Left ventricle myocardium inferior (tissue), 1 donor: ENCODE measurements at regions not wholly inside any gene's neighbourhood (a gene's known extent, or its start where the extent isn't known, plus 50 kb on each side); places are given as distances from the start of the nearest gene placed in this dataset.

Experiments used
- DNase-seq: peaks from one replicate; pipeline ENCODE4 v3.0.0-alpha.2; 2020
- H3K27ac ChIP-seq: fragments of 200-600 bp; replicated peaks from 2 replicates; pipeline ENCODE4 v1.8.0; 2021
- H3K27me3 ChIP-seq: fragments of 200-600 bp; 2 replicates; pipeline ENCODE4 v1.8.0; 2021; ENCODE audit warnings: low read depth
- H3K36me3 ChIP-seq: fragments of 200-600 bp; 2 replicates; pipeline ENCODE4 v1.8.0; 2021
- H3K4me1 ChIP-seq: fragments of 200-600 bp; 2 replicates; pipeline ENCODE4 v1.8.0; 2021
- H3K4me3 ChIP-seq: fragments of 200-600 bp; 2 replicates; pipeline ENCODE4 v1.8.0; 2021; ENCODE audit warnings: mild to moderate bottlenecking, moderate library complexity
- H3K9me3 ChIP-seq: fragments of 200-600 bp; replicated peaks from 2 replicates; pipeline ENCODE4 v1.8.0; 2021
- intact Hi-C: fragments of 100-400 bp; cut with micrococcal nuclease; formaldehyde crosslinking; loops from one replicate; pipeline ENCODE4 v1.11.0; 2022
- TF ChIP-seq, protein P1 (sequence below): fragments of 200-600 bp; IDR thresholded peaks from 2 replicates; pipeline ENCODE4 v1.8.0; 2021; ENCODE audit warnings: antibody characterized with exemption, mild to moderate bottlenecking, borderline replicate concordance
- donor health status: DM: no; HTN: yes; CAD: no; lungs with severe emphysema.

DNA sequence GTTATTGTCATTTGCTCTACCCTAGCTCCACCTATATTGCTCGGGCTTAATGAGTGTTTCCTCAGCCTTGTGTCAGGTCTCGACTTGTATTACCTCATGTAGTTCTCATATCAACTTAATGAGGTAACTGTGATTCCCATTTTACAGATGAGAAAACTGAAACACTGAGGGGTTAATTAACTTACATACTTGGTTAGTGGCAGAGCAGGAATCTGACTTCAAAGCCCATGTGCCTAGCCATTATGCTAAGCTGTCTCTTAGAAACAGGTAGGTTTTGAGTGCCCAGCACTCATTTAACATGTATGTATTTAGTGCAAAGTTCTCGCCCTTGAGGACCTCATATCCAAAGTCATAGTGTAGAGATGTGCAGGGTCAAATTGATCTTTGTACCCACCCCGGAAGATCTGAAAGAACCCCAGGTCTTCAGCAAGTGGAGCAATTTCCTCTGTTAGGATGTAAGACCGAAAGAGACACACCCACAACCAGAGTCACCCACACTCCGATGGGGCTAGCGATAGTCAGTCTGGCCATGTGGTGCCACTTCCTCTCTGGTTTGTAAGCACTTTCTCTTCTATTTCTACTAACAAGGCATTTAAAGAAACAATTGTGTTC, 121.0 kb upstream of the SLC39A10 start:
- intact Hi-C loops = no loop called here
- H3K4me3 ChIP-seq = no peak overlapping the region
- no peak for DNase-seq
- no peaks in the 10 kb centered on the region for H3K9me3 ChIP-seq
- no peaks in the 10 kb centered on the region for H3K27me3 ChIP-seq
- H3K27ac ChIP-seq = no peak overlapping the region
- no peaks in the 10 kb centered on the region for H3K36me3 ChIP-seq
- TF ChIP-seq, protein P1, sequence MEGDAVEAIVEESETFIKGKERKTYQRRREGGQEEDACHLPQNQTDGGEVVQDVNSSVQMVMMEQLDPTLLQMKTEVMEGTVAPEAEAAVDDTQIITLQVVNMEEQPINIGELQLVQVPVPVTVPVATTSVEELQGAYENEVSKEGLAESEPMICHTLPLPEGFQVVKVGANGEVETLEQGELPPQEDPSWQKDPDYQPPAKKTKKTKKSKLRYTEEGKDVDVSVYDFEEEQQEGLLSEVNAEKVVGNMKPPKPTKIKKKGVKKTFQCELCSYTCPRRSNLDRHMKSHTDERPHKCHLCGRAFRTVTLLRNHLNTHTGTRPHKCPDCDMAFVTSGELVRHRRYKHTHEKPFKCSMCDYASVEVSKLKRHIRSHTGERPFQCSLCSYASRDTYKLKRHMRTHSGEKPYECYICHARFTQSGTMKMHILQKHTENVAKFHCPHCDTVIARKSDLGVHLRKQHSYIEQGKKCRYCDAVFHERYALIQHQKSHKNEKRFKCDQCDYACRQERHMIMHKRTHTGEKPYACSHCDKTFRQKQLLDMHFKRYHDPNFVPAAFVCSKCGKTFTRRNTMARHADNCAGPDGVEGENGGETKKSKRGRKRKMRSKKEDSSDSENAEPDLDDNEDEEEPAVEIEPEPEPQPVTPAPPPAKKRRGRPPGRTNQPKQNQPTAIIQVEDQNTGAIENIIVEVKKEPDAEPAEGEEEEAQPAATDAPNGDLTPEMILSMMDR = no peak
- peaks cover 17% of the 10 kb centered on the region for H3K4me1 ChIP-seq

DNA sequence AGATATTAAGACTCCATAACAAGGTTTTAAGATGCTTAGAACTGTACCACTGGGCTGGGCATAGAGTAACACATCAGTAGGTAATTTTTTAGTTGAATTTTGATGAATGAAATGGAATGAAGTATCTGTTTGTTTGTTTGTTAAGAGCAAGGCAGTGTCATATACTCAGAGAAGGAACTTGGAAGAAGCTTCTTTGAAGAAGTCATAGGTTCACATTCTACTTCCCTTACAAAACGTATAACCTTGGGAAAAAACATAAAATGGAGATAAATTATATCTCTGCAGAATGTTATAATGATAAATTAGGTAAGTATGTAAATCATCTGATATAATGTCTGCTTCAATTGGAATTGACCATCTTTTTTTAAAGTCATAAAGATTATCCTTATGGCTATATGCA, 122.1 kb upstream of the SLC39A10 start:
- intact Hi-C loops = no loop called here
- TF ChIP-seq, protein P1 = no peak
- no peak for DNase-seq
- Histone ChIP-seq H3K4me1 (peaks cover 17% of the 10 kb centered on the region), H3K36me3 (no peaks in the 10 kb centered on the region), H3K27ac (no peak overlapping the region), H3K27me3 (no peaks in the 10 kb centered on the region), H3K9me3 (no peaks in the 10 kb centered on the region), H3K4me3 (no peak overlapping the region)

DNA sequence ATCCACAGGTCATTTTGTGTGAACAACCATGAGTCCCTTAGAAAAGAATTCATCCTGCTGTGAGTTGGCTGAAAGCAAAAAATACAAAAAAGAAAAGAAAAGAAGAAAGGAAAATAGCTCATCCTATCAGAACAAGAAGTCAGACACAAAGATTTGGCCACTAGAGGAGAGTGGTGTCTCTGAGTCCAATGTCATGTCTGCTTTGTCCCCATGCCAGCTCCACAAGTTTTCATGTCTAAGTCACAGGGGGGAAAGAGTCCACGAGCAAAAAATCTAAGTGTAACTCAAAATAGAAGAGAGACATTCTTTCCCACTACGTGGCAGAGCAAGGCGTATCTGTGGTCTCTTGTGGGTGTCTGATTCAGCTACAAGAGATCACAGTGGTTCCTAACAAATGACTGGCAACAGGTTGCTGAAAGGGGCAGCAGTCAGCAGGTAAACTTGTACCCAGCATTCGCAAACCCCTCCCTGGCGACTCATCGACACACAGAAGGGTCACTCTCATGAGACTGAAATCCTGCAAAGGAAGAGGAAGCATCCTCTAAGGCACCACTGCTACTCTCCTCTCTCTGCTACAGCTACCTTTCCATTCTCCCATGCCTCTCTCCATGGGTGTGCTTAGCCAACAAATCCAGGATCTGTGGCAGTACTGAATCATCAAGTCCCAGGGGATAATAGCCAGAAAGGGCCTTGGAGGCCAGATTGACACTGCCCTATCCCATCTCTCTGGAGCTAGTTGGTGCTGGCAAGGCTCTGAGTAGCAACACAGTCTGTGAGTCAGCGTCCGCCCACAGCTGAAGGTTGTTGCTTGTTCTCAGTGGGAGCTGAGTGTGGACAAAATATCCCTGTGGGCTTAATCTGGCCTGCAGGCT, 123.0 kb upstream of the SLC39A10 start:
- DNase-seq = peak; percentile 29
- intact Hi-C loops = no loop called here
- Histone ChIP-seq H3K4me1 (peaks cover 17% of the 10 kb centered on the region), H3K27me3 (no peaks in the 10 kb centered on the region), H3K27ac (no peak overlapping the region), H3K9me3 (no peaks in the 10 kb centered on the region), H3K4me3 (no peak overlapping the region), H3K36me3 (no peaks in the 10 kb centered on the region)
- TF ChIP-seq, protein P1 = no peak

DNA sequence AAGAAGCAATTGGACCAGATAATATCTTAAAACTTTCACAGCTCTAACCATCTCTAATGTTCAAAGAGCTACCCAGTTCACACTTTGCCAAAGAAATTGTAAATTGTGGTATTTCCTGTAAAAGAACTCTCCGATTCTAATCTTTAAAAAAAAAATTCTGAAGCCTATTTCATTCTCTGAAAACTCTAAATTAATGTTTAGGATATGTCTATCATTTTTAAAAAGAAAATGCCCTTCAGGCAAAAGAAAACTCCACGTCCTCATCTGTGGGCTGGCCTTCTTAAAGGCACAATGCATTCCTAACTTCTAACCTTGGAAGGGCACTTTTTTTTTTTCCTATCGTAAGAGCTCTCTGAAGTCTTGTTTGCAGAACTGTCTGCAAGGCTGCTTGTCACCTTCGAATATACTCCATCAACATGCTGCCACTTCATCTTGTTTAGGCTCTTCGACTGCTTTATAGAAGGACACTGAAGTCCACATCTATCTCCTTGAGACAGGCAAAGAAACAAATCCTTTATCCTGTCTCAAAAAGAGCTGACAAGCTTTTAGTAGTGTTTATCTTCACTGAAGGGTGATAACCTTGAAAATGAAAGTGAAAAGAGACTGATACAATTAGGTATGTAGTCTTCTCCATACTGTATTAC, 124.3 kb upstream of the SLC39A10 start:
- H3K27me3 ChIP-seq = no peaks in the 10 kb centered on the region
- intact Hi-C loops = no loop called here
- H3K36me3 ChIP-seq = no peaks in the 10 kb centered on the region
- H3K4me1 ChIP-seq = peaks cover 17% of the 10 kb centered on the region
- no peak overlapping the region for H3K27ac ChIP-seq
- TF ChIP-seq, protein P1 = no peak
- no peak for DNase-seq
- H3K4me3 ChIP-seq = no peak overlapping the region
- H3K9me3 ChIP-seq = no peaks in the 10 kb centered on the region

DNA sequence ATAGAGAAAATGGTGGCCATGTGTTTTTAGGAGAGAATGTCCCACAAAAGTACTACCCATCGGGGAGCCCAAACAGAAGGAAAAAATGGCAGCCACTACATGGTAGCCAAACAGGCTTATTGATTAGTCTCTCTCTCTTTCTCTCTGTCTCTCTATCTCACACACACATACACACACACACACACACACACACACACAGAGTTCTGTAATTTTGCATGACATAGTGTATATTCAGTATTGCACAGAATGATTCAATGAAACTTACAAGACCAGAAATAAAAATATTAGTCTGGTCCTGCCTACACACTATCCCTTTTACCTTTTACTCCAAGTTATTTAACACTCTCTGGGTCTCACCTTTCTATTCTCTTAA, 124.8 kb upstream of the SLC39A10 start:
- Histone ChIP-seq H3K4me1 (peaks cover 17% of the 10 kb centered on the region), H3K9me3 (no peaks in the 10 kb centered on the region), H3K4me3 (no peak overlapping the region), H3K27ac (no peak overlapping the region), H3K27me3 (no peaks in the 10 kb centered on the region), H3K36me3 (no peaks in the 10 kb centered on the region)
- DNase-seq = no peak
- TF ChIP-seq, protein P1 = no peak
- intact Hi-C loops = no loop called here
